Endothelial cell of umbilical vein (primary cell): ENCODE measurements at regions not wholly inside any gene's neighbourhood (a gene's known extent, or its start where the extent isn't known, plus 50 kb on each side); places are given as distances from the start of the nearest gene placed in this dataset.

Experiments
- BruUV-seq: library from RNA; stranded (reverse); fragments of 400-500 nt; replicated peaks from 2 replicates; lab custom pipeline; 2021; lab: Mats Ljungman, UMichigan
- CTCF ChIA-PET: fragments of 300-600, 350-600 bp; sonication (Branson Sonifier 250); formaldehyde crosslinking; loops from one replicate; lab custom pipeline; 2021; ENCODE audit warnings: antibody characterized with exemption, inconsistent platforms; lab: Charles Lee
- POLR2A ChIA-PET: fragments of 300-600, 350-600 bp; sonication (Branson Sonifier 250); formaldehyde crosslinking; loops from one replicate; lab custom pipeline; 2021; ENCODE audit warnings: antibody characterized with exemption, inconsistent platforms; lab: Charles Lee
- DNase-seq: peaks from one replicate; pipeline ENCODE4 v3.0.0-alpha.2; 2011; ENCODE audit warnings: low read depth, low spot score
- FAIRE-seq: peaks from 2 replicates; lab custom pipeline; 2011; peaks lifted over from hg19 to GRCh38; lab: Jason Lieb, UNC
- H2AFZ ChIP-seq: 2 replicates; pipeline ENCODE4 v1.6.0; 2012; ENCODE audit warnings: low read depth, low read length, control low read depth, inconsistent platforms
- H3K27ac ChIP-seq: 2 replicates; pipeline ENCODE4 v1.5.1; 2011; ENCODE audit warnings: low read depth, mild to moderate bottlenecking, control low read depth, low read length, moderate library complexity; ENCODE audit not compliant: insufficient read depth
- H3K27me3 ChIP-seq, 2 experiments: 2 replicates each; pipeline versions ENCODE4 v1.6.0 to v1.6.1; 2011; ENCODE audit warnings: low read length in 2 of 2, mixed read lengths in 1 of 2; ENCODE audit not compliant: control insufficient read depth in 2 of 2, insufficient read depth in 2 of 2
- H3K36me3 ChIP-seq, 2 experiments: 2 replicates in 1 of 2; 3 replicates in 1 of 2; pipeline ENCODE4 v1.5.1; 2011; ENCODE audit warnings: low read length in 2 of 2, mild to moderate bottlenecking in 1 of 2, moderate library complexity in 1 of 2; ENCODE audit not compliant: control insufficient read depth in 2 of 2, insufficient read depth in 2 of 2; ENCODE audit errors: extremely low read depth in 1 of 2
- H3K4me1 ChIP-seq: 3 replicates; pipeline ENCODE4 v1.5.1; 2011; ENCODE audit warnings: mild to moderate bottlenecking, low read length; ENCODE audit not compliant: control insufficient read depth, insufficient read depth; ENCODE audit errors: extremely low read depth
- H3K4me2 ChIP-seq: 2 replicates; pipeline ENCODE4 v1.6.1; 2011; ENCODE audit warnings: low read length, control low read depth, mixed read lengths; ENCODE audit not compliant: insufficient read depth
- H3K4me3 ChIP-seq, 3 experiments: fragments of 200-600 bp in 1 of 3; sonication (generic), shearing (Covaris generic) in 1 of 3; replicated peaks in 1 of 3; 2 replicates each; pipeline ENCODE4 v1.5.1; 2011 to 2016; ENCODE audit warnings: control low read depth in 3 of 3, low read length in 3 of 3, mild to moderate bottlenecking in 2 of 3, inconsistent platforms in 1 of 3, low read depth in 1 of 3, moderate library complexity in 1 of 3; ENCODE audit not compliant: insufficient read depth in 1 of 3
- H3K79me2 ChIP-seq: 2 replicates; pipeline ENCODE4 v1.6.0; 2012; ENCODE audit warnings: low read length, inconsistent platforms; ENCODE audit not compliant: control insufficient read depth, insufficient read depth
- H3K9ac ChIP-seq: replicated peaks from 2 replicates; pipeline ENCODE3; 2011; ENCODE audit warnings: low read length, control low read depth; ENCODE audit not compliant: insufficient read depth; ENCODE audit errors: extremely low read depth
- H3K9me1 ChIP-seq: replicated peaks from 3 replicates; pipeline ENCODE4 v1.6.0; 2011; ENCODE audit warnings: mild to moderate bottlenecking, low read length; ENCODE audit not compliant: control insufficient read depth, insufficient read depth; ENCODE audit errors: extremely low read depth
- H3K9me3 ChIP-seq: replicated peaks from 2 replicates; pipeline ENCODE4 v1.5.1; 2012; ENCODE audit warnings: low read length, inconsistent platforms; ENCODE audit not compliant: control insufficient read depth, insufficient read depth
- H4K20me1 ChIP-seq: replicated peaks from 2 replicates; pipeline ENCODE3; 2011; ENCODE audit warnings: mild to moderate bottlenecking, low read length; ENCODE audit not compliant: control insufficient read depth, insufficient read depth; ENCODE audit errors: extremely low read depth
- CTCF ChIP-seq, 2 donors: IDR thresholded peaks; 1 replicate in 1 of 2; 2 replicates in 1 of 2; pipeline ENCODE4 v1.5.1; 2011; ENCODE audit warnings: low read length in 2 of 2, mild to moderate bottlenecking in 2 of 2, moderate library complexity in 2 of 2, control low read depth in 1 of 2, inconsistent platforms in 1 of 2, low read depth in 1 of 2; ENCODE audit not compliant: insufficient read depth in 1 of 2; ENCODE audit errors: extremely low read depth in 1 of 2
- EZH2 ChIP-seq: IDR thresholded peaks from 2 replicates; pipeline ENCODE4 v1.6.1; 2012; ENCODE audit warnings: borderline replicate concordance, low read depth, mild to moderate bottlenecking, moderate library complexity, low read length, inconsistent platforms; ENCODE audit not compliant: severe bottlenecking
- FOS ChIP-seq: IDR thresholded peaks from 2 replicates; pipeline ENCODE4 v1.6.1; 2011; ENCODE audit warnings: mild to moderate bottlenecking, low read length, moderate library complexity, borderline replicate concordance; ENCODE audit not compliant: insufficient read depth
- GATA2 ChIP-seq: IDR thresholded peaks from 2 replicates; pipeline ENCODE4 v1.7.0; 2011; ENCODE audit warnings: low read depth, mild to moderate bottlenecking, moderate library complexity, mixed read lengths, low read length; ENCODE audit not compliant: insufficient read length, insufficient read depth
- JUN ChIP-seq: IDR thresholded peaks from 2 replicates; pipeline ENCODE4 v1.6.1; 2011; ENCODE audit warnings: borderline replicate concordance, low read depth; ENCODE audit not compliant: insufficient read length, insufficient read depth
- MAX ChIP-seq: IDR thresholded peaks from 2 replicates; pipeline ENCODE4 v1.6.1; 2011; ENCODE audit not compliant: insufficient read depth, insufficient read length
- MYC ChIP-seq: IDR thresholded peaks from one replicate; pipeline ENCODE4 v1.6.1; 2011; ENCODE audit warnings: mild to moderate bottlenecking, low read depth, low read length
- POLR2A ChIP-seq: IDR thresholded peaks from 2 replicates; pipeline ENCODE4 v1.6.1; 2012; ENCODE audit warnings: low read depth, mild to moderate bottlenecking, control low read depth, low read length
- POLR2AphosphoS5 ChIP-seq: IDR thresholded peaks from 2 replicates; pipeline ENCODE4 v1.6.1; 2012; ENCODE audit warnings: low read depth, mild to moderate bottlenecking, control low read depth, low read length, moderate library complexity; ENCODE audit not compliant: insufficient read depth
- dilution Hi-C: fragments of 300-500 bp; cut with MboI; formaldehyde crosslinking; loops from one replicate; pipeline ENCODE4 v1.15.0; 2019; ENCODE audit warnings: low sequenced_read_pairs; ENCODE audit not compliant: extremely low pct_ligation_motif_present
- intact Hi-C: fragments of 100-400 bp; cut with micrococcal nuclease; formaldehyde crosslinking; loops from one replicate; pipeline ENCODE4 v1.10.0; 2022

GRCh38 chr6:117168296-117169063 lies 96.9 kb upstream of the VGLL2 start:
- intact Hi-C loops (no loop called here), dilution Hi-C loops (no loop called here)
- Histone ChIP-seq H3K27me3 (no peaks in the 10 kb centered on the region), H3K4me2 (no peak overlapping the region), H3K4me3 (no peak overlapping the region), H3K36me3 (no peaks in the 10 kb centered on the region), H3K9ac (no peak overlapping the region), H3K9me3 (peaks cover 5% of the 10 kb centered on the region), H2AFZ (no peak overlapping the region), H3K27ac (no peak overlapping the region), H3K4me1 (no peaks in the 10 kb centered on the region), H3K9me1 (no peaks in the 10 kb centered on the region), H3K79me2 (no peaks in the 10 kb centered on the region), H4K20me1 (no peaks in the 10 kb centered on the region)
- ChIA-PET POLR2A (no interaction called here), CTCF (no interaction called here)
- FAIRE-seq, result no peak
- no peak for DNase-seq
- no TSS peak for BruUV-seq
- no peak for TF ChIP-seq POLR2AphosphoS5
- TF ChIP-seq MAX, result no peak
- no peak for TF ChIP-seq EZH2
- no peak for TF ChIP-seq FOS
- TF ChIP-seq POLR2A, result no peak
- TF ChIP-seq CTCF (IDR thresholded peaks at IDR 0.05; ENCODE audit: extremely low read depth in 1 of 2, insufficient read depth in 1 of 2, low read depth in 1 of 2, low read length in 2 of 2), result no peak
- no peak for TF ChIP-seq MYC
- no peak for TF ChIP-seq JUN
- TF ChIP-seq GATA2, result no peak
